ENCODE measurements at regions not wholly inside any gene's neighbourhood (a gene's known extent, or its start where the extent isn't known, plus 50 kb on each side); places are given as distances from the start of the nearest gene placed in this dataset.

GRCh38 chr5:114255260-114255659, 106.6 kb upstream of the KCNN2 start:
- TF ChIP-seq POLR2A (IDR thresholded peaks at IDR 0.05) (no peak), CTCF (IDR thresholded peaks at IDR 0.05) (no peak)
